ENCODE measurements at regions not wholly inside any gene's neighbourhood (a gene's known extent, or its start where the extent isn't known, plus 50 kb on each side); places are given as distances from the start of the nearest gene placed in this dataset.

GRCh38 chr16:76756951-76757350 is 434.0 kb upstream of the MON1B start:
- intact Hi-C loops (cut with DNase I) = no loop called here
- no peak for DNase-seq
- Histone ChIP-seq H3K4me3 (no peak overlapping the region), H3K36me3 (no peaks in the 10 kb centered on the region), H3K27ac (no peak overlapping the region), H3K4me1 (ENCODE audit: insufficient read depth) (no peaks in the 10 kb centered on the region), H3K9me3 (no peaks in the 10 kb centered on the region), H3K27me3 (no peaks in the 10 kb centered on the region)
- TF ChIP-seq EP300 (IDR thresholded peaks at IDR 0.05) (no peak), POLR2A (IDR thresholded peaks at IDR 0.05) (no peak), CTCF (IDR thresholded peaks at IDR 0.05) (no peak)

GRCh38 chr16:76766538-76766937 is 424.5 kb upstream of the MON1B start:
- no peaks in the 10 kb centered on the region for H3K27me3 ChIP-seq
- TF ChIP-seq POLR2A (IDR thresholded peaks at IDR 0.05) = no peak
- no peak for TF ChIP-seq CTCF (IDR thresholded peaks at IDR 0.05)
- no peak for TF ChIP-seq EP300 (IDR thresholded peaks at IDR 0.05)
- H3K36me3 ChIP-seq = no peaks in the 10 kb centered on the region
- no peaks in the 10 kb centered on the region for H3K4me1 ChIP-seq (ENCODE audit: insufficient read depth)
- no peak for DNase-seq
- intact Hi-C loops (cut with DNase I) = no loop called here
- no peak overlapping the region for H3K27ac ChIP-seq
- no peaks in the 10 kb centered on the region for H3K9me3 ChIP-seq
- H3K4me3 ChIP-seq = no peak overlapping the region

GRCh38 chr16:76768316-76768715 is 422.7 kb upstream of the MON1B start:
- no peaks in the 10 kb centered on the region for H3K36me3 ChIP-seq
- intact Hi-C loops (cut with DNase I) = no loop called here
- no peak for TF ChIP-seq CTCF (IDR thresholded peaks at IDR 0.05)
- no peak for TF ChIP-seq EP300 (IDR thresholded peaks at IDR 0.05)
- no peak for TF ChIP-seq POLR2A (IDR thresholded peaks at IDR 0.05)
- H3K27ac ChIP-seq = no peak overlapping the region
- whole genome bisulfite sequencing, 3 donors = 90 to 92% (median 90%) methylated on average over 3 of the region's 3 CpGs
- no peaks in the 10 kb centered on the region for H3K9me3 ChIP-seq
- no peaks in the 10 kb centered on the region for H3K27me3 ChIP-seq
- H3K4me1 ChIP-seq (ENCODE audit: insufficient read depth) = no peaks in the 10 kb centered on the region
- DNase-seq = no peak
- no peak overlapping the region for H3K4me3 ChIP-seq

- intact Hi-C loops (cut with DNase I) = no loop called here
- WGBS, 3 donors = 85 to 96% (median 90%) methylated on average over 8 of the region's 8 CpGs
- TF ChIP-seq POLR2A (IDR thresholded peaks at IDR 0.05) = no peak
- no peak for TF ChIP-seq EP300 (IDR thresholded peaks at IDR 0.05)
- TF ChIP-seq CTCF (IDR thresholded peaks at IDR 0.05) = no peak
Measured at GRCh38 chr16:76768948-76769347, 422.0 kb upstream of the MON1B start.

GRCh38 chr16:76771216-76771615 is 419.8 kb upstream of the MON1B start:
- no peaks in the 10 kb centered on the region for H3K4me1 ChIP-seq (ENCODE audit: insufficient read depth)
- H3K27ac ChIP-seq = no peak overlapping the region
- no peaks in the 10 kb centered on the region for H3K36me3 ChIP-seq
- no peak overlapping the region for H3K4me3 ChIP-seq
- H3K27me3 ChIP-seq = no peaks in the 10 kb centered on the region
- TF ChIP-seq EP300 (IDR thresholded peaks at IDR 0.05) (no peak), POLR2A (IDR thresholded peaks at IDR 0.05) (no peak), CTCF (IDR thresholded peaks at IDR 0.05) (no peak)
- intact Hi-C loops (cut with DNase I) = no loop called here
- WGBS, 3 donors = 17 to 18% (median 17%) methylated on average over 1 of the region's 1 CpG
- no peak for DNase-seq
- no peaks in the 10 kb centered on the region for H3K9me3 ChIP-seq

More at GRCh38 chr16:76768948-76769347, 422.0 kb upstream of the MON1B start:
- Histone ChIP-seq H3K27me3 (no peaks in the 10 kb centered on the region), H3K27ac (no peak overlapping the region), H3K4me1 (ENCODE audit: insufficient read depth) (no peaks in the 10 kb centered on the region), H3K4me3 (no peak overlapping the region), H3K36me3 (no peaks in the 10 kb centered on the region), H3K9me3 (no peaks in the 10 kb centered on the region)
- DNase-seq = no peak
